GM23338 (cell line): ENCODE measurements at regions not wholly inside any gene's neighbourhood (a gene's known extent, or its start where the extent isn't known, plus 50 kb on each side); places are given as distances from the start of the nearest gene placed in this dataset.

Experiments
- ATAC-seq: fragments of 200-7000 bp; cut with Tn5 transposase; 3 replicates; pipeline ENCODE4 v1.9.1; 2020
- DNase-seq: peaks from one replicate; pipeline ENCODE4 v3.0.0-alpha.2; 2015; ENCODE audit warnings: low spot score
- H2AFZ ChIP-seq: fragments of 200-600 bp; sonication (generic); 2 replicates; pipeline ENCODE4 v1.8.0; 2016; ENCODE audit warnings: antibody characterized with exemption, mild to moderate bottlenecking, moderate library complexity
- H3F3A ChIP-seq: fragments of 200-600 bp; sonication (generic); replicated peaks from 2 replicates; pipeline ENCODE4 v1.8.0; 2017; ENCODE audit warnings: antibody characterized with exemption, mixed run types, low read depth
- H3K27ac ChIP-seq: fragments of 200-600 bp; sonication (generic); 2 replicates; pipeline ENCODE4 v1.6.1; 2016; ENCODE audit warnings: low read depth
- H3K27me3 ChIP-seq: fragments of 200-600 bp; sonication (generic); 2 replicates; pipeline ENCODE4 v1.8.0; 2016; ENCODE audit warnings: mild to moderate bottlenecking, mixed run types, moderate library complexity; ENCODE audit not compliant: insufficient read depth
- H3K36me3 ChIP-seq: fragments of 200-600 bp; sonication (generic); 2 replicates; pipeline ENCODE4 v1.8.0; 2016; ENCODE audit warnings: mild to moderate bottlenecking; ENCODE audit not compliant: insufficient read depth
- H3K4me1 ChIP-seq: fragments of 200-600 bp; sonication (generic); 2 replicates; pipeline ENCODE4 v1.8.0; 2016; ENCODE audit warnings: mild to moderate bottlenecking, moderate library complexity; ENCODE audit not compliant: insufficient read depth
- H3K4me2 ChIP-seq: fragments of 200-600 bp; sonication (generic); 2 replicates; pipeline ENCODE4 v1.7.1; 2017; ENCODE audit warnings: mixed run types
- H3K4me3 ChIP-seq: fragments of 200-600 bp; sonication (generic); 2 replicates; pipeline ENCODE4 v1.6.1; 2016; ENCODE audit warnings: mixed run types
- H3K79me2 ChIP-seq: fragments of 200-600 bp; sonication (generic); replicated peaks from 2 replicates; pipeline ENCODE4 v1.8.0; 2017; ENCODE audit warnings: mild to moderate bottlenecking; ENCODE audit not compliant: insufficient read depth
- H3K9me2 ChIP-seq: fragments of 200-600 bp; sonication (generic); 2 replicates; pipeline ENCODE4 v1.8.0; 2017; ENCODE audit not compliant: insufficient read depth
- H4K20me1 ChIP-seq: fragments of 200-600 bp; sonication (generic); replicated peaks from 2 replicates; pipeline ENCODE4 v1.8.0; 2017; ENCODE audit warnings: mild to moderate bottlenecking; ENCODE audit not compliant: insufficient read depth
- H3K27ac Mint-ChIP-seq: 2 replicates; pipeline ENCODE4 v1.8.0; 2020; ENCODE audit warnings: inconsistent platforms, mild to moderate bottlenecking, moderate library complexity, mixed read lengths
- H3K27me3 Mint-ChIP-seq: 3 replicates; pipeline ENCODE4 v1.8.0; 2022; ENCODE audit warnings: low read depth, mild to moderate bottlenecking, moderate library complexity, mixed read lengths, inconsistent platforms; ENCODE audit not compliant: insufficient read depth, poor library complexity
- H3K36me3 Mint-ChIP-seq: 3 replicates; pipeline ENCODE4 v1.8.0; 2021; ENCODE audit warnings: low read depth, mild to moderate bottlenecking, inconsistent platforms, moderate library complexity, mixed read lengths
- H3K4me1 Mint-ChIP-seq: 3 replicates; pipeline ENCODE4 v1.8.0; 2020; ENCODE audit warnings: mild to moderate bottlenecking, inconsistent platforms, mixed read lengths
- H3K4me3 Mint-ChIP-seq: 3 replicates; pipeline ENCODE4 v1.8.0; 2021; ENCODE audit warnings: moderate library complexity, mild to moderate bottlenecking, inconsistent platforms, mixed read lengths
- H3K9me3 Mint-ChIP-seq: 3 replicates; pipeline ENCODE4 v1.8.0; 2020; ENCODE audit warnings: moderate library complexity, mild to moderate bottlenecking, inconsistent platforms, mixed read lengths
- CREB1 ChIP-seq: fragments of 250-450 bp; sonication (Bioruptor Pico); IDR thresholded peaks from 2 replicates; pipeline ENCODE4 v1.5.0; 2020; ENCODE audit warnings: low read depth, mild to moderate bottlenecking, moderate library complexity
- CTCF ChIP-seq, 2 experiments: fragments of 200-600 bp in 1 of 2; sonication (generic) in 1 of 2; conservative IDR thresholded peaks; 2 replicates each; pipeline versions ENCODE4 v1.5.1 to v1.6.1; 2016 to 2017; ENCODE audit warnings: antibody characterized with exemption in 2 of 2, low read depth in 2 of 2, mild to moderate bottlenecking in 2 of 2, moderate library complexity in 1 of 2
- ETS1 ChIP-seq: IDR thresholded peaks from 2 replicates; pipeline ENCODE4 v1.6.1; 2016; ENCODE audit warnings: antibody characterized with exemption
- EZH2 ChIP-seq: fragments of 200-600 bp; sonication (generic); IDR thresholded peaks from one replicate; pipeline ENCODE4 v1.8.0; 2017; ENCODE audit warnings: antibody characterized with exemption, mild to moderate bottlenecking, low read depth; ENCODE audit not compliant: unreplicated experiment
- EZH2phosphoT487 ChIP-seq: fragments of 200-600 bp; sonication (generic); IDR thresholded peaks from one replicate; pipeline ENCODE4 v1.8.1; 2018; ENCODE audit warnings: antibody characterized with exemption; ENCODE audit not compliant: unreplicated experiment
- JUNB ChIP-seq: IDR thresholded peaks from one replicate; pipeline ENCODE4 v1.6.1; 2016; ENCODE audit warnings: antibody characterized with exemption; ENCODE audit not compliant: unreplicated experiment
- NANOG ChIP-seq: IDR thresholded peaks from 2 replicates; pipeline ENCODE4 v1.6.1; 2016; ENCODE audit warnings: antibody characterized with exemption, borderline replicate concordance
- POLR2AphosphoS5 ChIP-seq: IDR thresholded peaks from 2 replicates; pipeline ENCODE4 v1.6.1; 2016; ENCODE audit warnings: antibody characterized with exemption, low read depth
- REST ChIP-seq: IDR thresholded peaks from one replicate; pipeline ENCODE4 v1.6.1; 2018; ENCODE audit warnings: antibody characterized with exemption; ENCODE audit not compliant: unreplicated experiment
- STAT1 ChIP-seq: IDR thresholded peaks from one replicate; pipeline ENCODE4 v1.6.1; 2016; ENCODE audit warnings: antibody characterized with exemption; ENCODE audit not compliant: unreplicated experiment
- ZNF114 ChIP-seq: fragments of 250-450 bp; sonication (Bioruptor Pico); IDR thresholded peaks from 2 replicates; pipeline ENCODE4 v1.5.0; 2020; ENCODE audit warnings: mild to moderate bottlenecking, moderate library complexity
- ZNF331 ChIP-seq: fragments of 250-450 bp; sonication (Bioruptor Pico); IDR thresholded peaks from 2 replicates; pipeline ENCODE4 v1.5.0; 2020; ENCODE audit warnings: low read depth, mild to moderate bottlenecking, moderate library complexity
- ZNF462 ChIP-seq: fragments of 250-450 bp; sonication (Bioruptor Pico); IDR thresholded peaks from 2 replicates; pipeline ENCODE4 v1.5.0; 2020; ENCODE audit warnings: mild to moderate bottlenecking, moderate library complexity

GRCh38 chr5:103498800-103499551 lies 63.6 kb downstream of the NUDT12 start:
- Histone ChIP-seq H3F3A (no peaks in the 10 kb centered on the region; the same call in 1 of the 2 replicates), H3K36me3 (no peaks in the 10 kb centered on the region), H2AFZ (peak overlapping the region; percentile 19; the same call in 1 of the 2 replicates), H4K20me1 (no peaks in the 10 kb centered on the region), H3K27ac (peak overlapping the region; percentile 89), H3K4me3 (peak overlapping the region; percentile 44), H3K4me1 (peaks cover 55% of the 10 kb centered on the region), H3K79me2 (no peaks in the 10 kb centered on the region), H3K4me2 (peak overlapping the region; percentile 70), H3K27me3 (no peaks in the 10 kb centered on the region), H3K9me2 (no peaks in the 10 kb centered on the region)
- Mint-ChIP-seq H3K36me3 (no peaks in the 10 kb centered on the region), H3K4me3 (peak overlapping the region; percentile 50), H3K27me3 (no peaks in the 10 kb centered on the region), H3K4me1 (peaks cover 51% of the 10 kb centered on the region), H3K27ac (peak overlapping the region; percentile 91), H3K9me3 (no peaks in the 10 kb centered on the region; the same call in 2 of the 3 replicates)
- ATAC-seq (peak; percentile 81), DNase-seq (peak; percentile 47)
- TF ChIP-seq POLR2AphosphoS5 = no peak
- TF ChIP-seq STAT1 = no peak
- no peak for TF ChIP-seq NANOG
- no peak for TF ChIP-seq EZH2
- TF ChIP-seq ZNF331 (CRISPR knock-in tag) = no peak
- TF ChIP-seq ETS1 = no peak
- TF ChIP-seq ZNF462 = no peak
- no peak for TF ChIP-seq REST
- TF ChIP-seq CREB1 = no peak
- TF ChIP-seq CTCF (conservative IDR thresholded peaks at IDR 0.05; ENCODE audit: low read depth in 2 of 2) = no peak
- TF ChIP-seq ZNF114 = no peak
- TF ChIP-seq EZH2phosphoT487 = no peak
- TF ChIP-seq JUNB = no peak
